Kidney (tissue), 13 donors: ENCODE measurements at regions not wholly inside any gene's neighbourhood (a gene's known extent, or its start where the extent isn't known, plus 50 kb on each side); places are given as distances from the start of the nearest gene placed in this dataset.

Experiments used
- DNase-seq, 5 donors: peaks; one replicate each; pipeline ENCODE4 v3.0.0-alpha.2; 2013 to 2020
- FAIRE-seq: peaks from 2 replicates; lab custom pipeline; 2012; peaks lifted over from hg19 to GRCh38; lab: Jason Lieb, UNC
- H3K27ac ChIP-seq, 2 donors: one replicate each; pipeline ENCODE4 v1.7.0; 2013; ENCODE audit warnings: low read depth in 2 of 2, low read length in 2 of 2, inconsistent platforms in 1 of 2
- H3K27me3 ChIP-seq: one replicate; pipeline ENCODE4 v1.7.1; 2013; ENCODE audit warnings: low read length, inconsistent platforms; ENCODE audit not compliant: control insufficient read depth, insufficient read depth
- H3K36me3 ChIP-seq, 3 donors: one replicate each; pipeline versions ENCODE4 v1.7.0 to v1.7.1; 2013; ENCODE audit warnings: low read length in 3 of 3, control low read depth in 1 of 3, inconsistent platforms in 1 of 3; ENCODE audit not compliant: insufficient read depth in 3 of 3, control insufficient read depth in 2 of 3
- H3K4me1 ChIP-seq, 3 donors: one replicate each; pipeline versions ENCODE4 v1.7.0 to v1.7.1; 2013; ENCODE audit warnings: low read length in 3 of 3, inconsistent platforms in 1 of 3, low read depth in 1 of 3; ENCODE audit not compliant: control insufficient read depth in 2 of 3, insufficient read depth in 2 of 3
- H3K4me3 ChIP-seq, 3 donors: one replicate each; pipeline versions ENCODE4 v1.7.0 to v1.8.1; 2013; ENCODE audit warnings: low read length in 3 of 3, control low read depth in 1 of 3, inconsistent platforms in 1 of 3
- H3K9ac ChIP-seq, 3 donors: one replicate each; pipeline versions ENCODE4 v1.7.0 to v1.7.1; 2013; ENCODE audit warnings: low read length in 3 of 3, control low read depth in 1 of 3, inconsistent platforms in 1 of 3
- H3K9me3 ChIP-seq, 3 donors: one replicate each; pipeline versions ENCODE4 v1.7.0 to v1.7.1; 2013; ENCODE audit warnings: low read length in 3 of 3, control low read depth in 1 of 3, inconsistent platforms in 1 of 3; ENCODE audit not compliant: control insufficient read depth in 2 of 3, insufficient read depth in 1 of 3
- intact Hi-C: fragments of 100-400 bp; cut with DNase I; formaldehyde crosslinking; loops from one replicate; pipeline ENCODE4 v1.11.1; 2022
- TF ChIP-seq, protein P1 (sequence below): IDR thresholded peaks from 3 replicates; pipeline ENCODE4 v1.5.1; 2012; ENCODE audit warnings: mild to moderate bottlenecking, moderate library complexity, borderline replicate concordance; ENCODE audit not compliant: insufficient read depth; ENCODE audit errors: extremely low read depth
- donor health status: control.
- donor health status: control.
- donor health status: control.
- donor health status: control.
- donor health status: control.
- donor health status: DM: yes; HTN: yes; CAD: no.
- donor health status: Normal renal cell carcinoma (clear cell type).

DNA sequence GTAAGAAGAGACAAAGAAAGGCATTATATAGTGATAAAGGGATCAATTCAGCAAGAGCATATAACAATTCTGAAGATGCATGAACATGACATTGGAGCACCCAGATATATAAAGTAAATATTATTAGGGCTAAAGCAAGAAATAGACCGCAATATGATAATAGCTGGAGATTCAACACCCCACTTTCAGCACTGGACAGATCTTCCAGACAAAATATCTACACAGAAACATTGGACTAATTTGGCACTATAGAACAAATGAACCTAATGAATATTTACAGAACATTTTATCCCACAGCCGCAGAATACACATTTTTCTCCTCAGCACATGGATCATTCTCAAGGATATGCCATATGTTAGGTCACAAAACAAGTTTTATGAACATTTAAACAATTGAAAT, 633.1 kb downstream of the JRKL start:
- no peaks in the 10 kb centered on the region for H3K9me3 ChIP-seq
- H3K27me3 ChIP-seq = no peaks in the 10 kb centered on the region
- no peak overlapping the region for H3K4me3 ChIP-seq
- H3K36me3 ChIP-seq = no peaks in the 10 kb centered on the region
- TF ChIP-seq, protein P1, sequence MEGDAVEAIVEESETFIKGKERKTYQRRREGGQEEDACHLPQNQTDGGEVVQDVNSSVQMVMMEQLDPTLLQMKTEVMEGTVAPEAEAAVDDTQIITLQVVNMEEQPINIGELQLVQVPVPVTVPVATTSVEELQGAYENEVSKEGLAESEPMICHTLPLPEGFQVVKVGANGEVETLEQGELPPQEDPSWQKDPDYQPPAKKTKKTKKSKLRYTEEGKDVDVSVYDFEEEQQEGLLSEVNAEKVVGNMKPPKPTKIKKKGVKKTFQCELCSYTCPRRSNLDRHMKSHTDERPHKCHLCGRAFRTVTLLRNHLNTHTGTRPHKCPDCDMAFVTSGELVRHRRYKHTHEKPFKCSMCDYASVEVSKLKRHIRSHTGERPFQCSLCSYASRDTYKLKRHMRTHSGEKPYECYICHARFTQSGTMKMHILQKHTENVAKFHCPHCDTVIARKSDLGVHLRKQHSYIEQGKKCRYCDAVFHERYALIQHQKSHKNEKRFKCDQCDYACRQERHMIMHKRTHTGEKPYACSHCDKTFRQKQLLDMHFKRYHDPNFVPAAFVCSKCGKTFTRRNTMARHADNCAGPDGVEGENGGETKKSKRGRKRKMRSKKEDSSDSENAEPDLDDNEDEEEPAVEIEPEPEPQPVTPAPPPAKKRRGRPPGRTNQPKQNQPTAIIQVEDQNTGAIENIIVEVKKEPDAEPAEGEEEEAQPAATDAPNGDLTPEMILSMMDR = no peak
- no peaks in the 10 kb centered on the region for H3K4me1 ChIP-seq
- no peak for DNase-seq
- no peak overlapping the region for H3K9ac ChIP-seq
- no peak overlapping the region for H3K27ac ChIP-seq
- FAIRE-seq = no peak
- intact Hi-C loops = no loop called here

DNA sequence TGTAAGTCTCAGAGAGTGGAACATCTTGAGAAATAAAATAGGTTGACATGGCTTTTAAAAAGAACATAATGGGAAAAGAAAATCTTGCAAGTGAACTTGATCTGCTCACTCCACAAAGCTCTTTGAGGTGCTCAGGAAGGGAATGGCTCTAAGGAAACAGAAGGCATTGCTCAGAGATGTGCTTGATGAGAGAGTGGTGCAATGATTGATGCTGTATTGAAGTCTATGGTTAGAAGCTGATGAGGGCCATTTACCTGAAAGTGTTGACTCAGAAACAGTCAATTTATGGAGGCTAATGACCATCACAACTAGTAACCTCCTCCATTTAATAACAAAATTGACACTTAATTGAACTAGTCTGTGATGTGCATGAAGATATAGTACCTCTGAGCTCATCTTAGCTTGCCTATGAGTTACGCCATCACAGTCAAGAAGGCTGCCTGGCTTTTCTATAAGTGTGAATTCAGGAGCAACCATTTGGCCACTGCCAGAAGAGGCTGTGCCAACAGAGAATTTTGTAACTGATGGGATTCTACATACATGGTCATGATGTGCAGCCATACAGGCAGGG, 639.1 kb downstream of the JRKL start:
- no peak for DNase-seq
- TF ChIP-seq, protein P1 = no peak
- intact Hi-C loops = no loop called here
- Histone ChIP-seq H3K9ac (no peak overlapping the region), H3K36me3 (no peaks in the 10 kb centered on the region), H3K9me3 (no peaks in the 10 kb centered on the region), H3K27me3 (no peaks in the 10 kb centered on the region), H3K27ac (no peak overlapping the region), H3K4me3 (no peak overlapping the region), H3K4me1 (no peaks in the 10 kb centered on the region)
- FAIRE-seq = no peak

DNA sequence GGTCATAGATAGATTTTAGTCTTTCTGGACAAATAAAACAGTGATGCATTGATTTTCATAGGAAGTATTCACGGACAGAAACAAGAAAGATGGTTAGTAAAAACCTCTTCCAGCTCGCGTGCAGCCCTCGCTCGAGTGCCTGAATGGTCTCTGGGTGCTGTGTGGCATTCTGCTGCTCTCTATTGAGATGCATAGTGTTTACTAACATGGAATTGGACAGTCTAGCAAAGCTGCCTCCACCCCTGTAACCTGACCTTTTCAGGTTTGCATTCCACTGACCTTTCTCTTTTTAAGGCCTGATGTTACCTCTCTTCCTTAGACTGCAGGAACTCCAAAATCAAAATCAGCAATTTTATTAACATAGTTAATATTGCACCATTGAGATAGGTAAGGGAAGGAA, 643.4 kb downstream of the JRKL start:
- intact Hi-C loops = no loop called here

More for the DNA sequence above, 643.4 kb downstream of the JRKL start:
- FAIRE-seq = no peak
- H3K4me1 ChIP-seq = no peaks in the 10 kb centered on the region
- H3K36me3 ChIP-seq = no peaks in the 10 kb centered on the region
- H3K27me3 ChIP-seq = no peaks in the 10 kb centered on the region
- no peaks in the 10 kb centered on the region for H3K9me3 ChIP-seq
- DNase-seq = no peak
- no peak overlapping the region for H3K9ac ChIP-seq
- TF ChIP-seq, protein P1 = no peak
- no peak overlapping the region for H3K4me3 ChIP-seq
- H3K27ac ChIP-seq = no peak overlapping the region
